GM18519 (cell line): ENCODE measurements at regions not wholly inside any gene's neighbourhood (a gene's known extent, or its start where the extent isn't known, plus 50 kb on each side); places are given as distances from the start of the nearest gene placed in this dataset.
"Not testable (repeated sequence)": the region's sequence is repeated elsewhere in the genome, so short reads cannot be mapped to it uniquely, and the experiment has no call there.

ENCODE experiments used
- ATAC-seq: cut with Tn5 transposase; IDR thresholded peaks from one replicate; pipeline ENCODE4 v1.9.1; 2021; ENCODE audit warnings: mild to moderate bottlenecking, moderate library complexity; ENCODE audit not compliant: unreplicated experiment, low FRiP score

GRCh38 chr12:20089077-20089476 lies 279.3 kb upstream of the PDE3A start:
- no peak for ATAC-seq

GRCh38 chr12:20093190-20093810 lies 275.0 kb upstream of the PDE3A start:
- ATAC-seq: not testable (repeated sequence)

GRCh38 chr12:20096430-20096829 lies 271.9 kb upstream of the PDE3A start:
- ATAC-seq: no peak

GRCh38 chr12:20097626-20098025 lies 270.7 kb upstream of the PDE3A start:
- no peak for ATAC-seq

GRCh38 chr12:20099395-20100183 lies 268.7 kb upstream of the PDE3A start:
- no peak for ATAC-seq

GRCh38 chr12:20101046-20101445 lies 267.3 kb upstream of the PDE3A start:
- no peak for ATAC-seq

- ATAC-seq: no peak
Observed at GRCh38 chr12:20105943-20106342, 262.4 kb upstream of the PDE3A start.

- no peak for ATAC-seq
Observed at GRCh38 chr12:20109676-20110075, 258.7 kb upstream of the PDE3A start.

- not testable (repeated sequence) for ATAC-seq
Observed at GRCh38 chr12:20115371-20115770, 253.0 kb upstream of the PDE3A start.

GRCh38 chr12:20119596-20120402 lies 248.5 kb upstream of the PDE3A start:
- ATAC-seq: no peak

- no peak for ATAC-seq
Observed at GRCh38 chr12:20120403-20120725, 248.0 kb upstream of the PDE3A start.

GRCh38 chr12:20122274-20122673 lies 246.1 kb upstream of the PDE3A start:
- ATAC-seq: no peak

GRCh38 chr12:20123465-20123864 lies 244.9 kb upstream of the PDE3A start:
- no peak for ATAC-seq

- ATAC-seq: no peak
Observed at GRCh38 chr12:20125276-20125798, 243.0 kb upstream of the PDE3A start.

- ATAC-seq: no peak
Observed at GRCh38 chr12:20126601-20127000, 241.7 kb upstream of the PDE3A start.

GRCh38 chr12:20127413-20127812 lies 240.9 kb upstream of the PDE3A start:
- no peak for ATAC-seq

GRCh38 chr12:20128928-20129327 lies 239.4 kb upstream of the PDE3A start:
- ATAC-seq: no peak

GRCh38 chr12:20132818-20133217 lies 235.5 kb upstream of the PDE3A start:
- ATAC-seq: no peak

- ATAC-seq: no peak
Observed at GRCh38 chr12:20134652-20135051, 233.7 kb upstream of the PDE3A start.

- ATAC-seq: no peak
Observed at GRCh38 chr12:20140751-20141150, 227.6 kb upstream of the PDE3A start.

GRCh38 chr12:20142316-20142715 lies 226.0 kb upstream of the PDE3A start:
- no peak for ATAC-seq
